K562 (cell line): ENCODE measurements at regions not wholly inside any gene's neighbourhood (a gene's known extent, or its start where the extent isn't known, plus 50 kb on each side); places are given as distances from the start of the nearest gene placed in this dataset.

ENCODE experiments used
- ARNT ChIP-seq, 2 experiments: fragments of 450-650 bp; IDR thresholded peaks; 2 replicates each; pipeline ENCODE4 v1.6.1; 2016; ENCODE audit warnings: mild to moderate bottlenecking in 1 of 2
- BDP1 ChIP-seq: IDR thresholded peaks from 3 replicates; pipeline ENCODE4 v1.6.1; 2011; ENCODE audit not compliant: insufficient read length, insufficient read depth
- CTCF ChIP-seq, 3 experiments: IDR thresholded peaks in 2 of 3; conservative IDR thresholded peaks in 1 of 3; 2 replicates each; pipeline ENCODE4 v1.5.1; 2011 to 2012; ENCODE audit warnings: low read length in 3 of 3, mild to moderate bottlenecking in 3 of 3, control low read depth in 2 of 3, improper control_type of control experiment in 1 of 3, inconsistent platforms in 1 of 3, low read depth in 1 of 3, mixed read lengths in 1 of 3, moderate library complexity in 1 of 3; ENCODE audit not compliant: insufficient read depth in 2 of 3
- ELK1 ChIP-seq: sonication (generic); formaldehyde crosslinking; IDR thresholded peaks from 2 replicates; pipeline ENCODE4 v1.8.1; 2022; ENCODE audit warnings: missing genetic modification reagents
- FOXA1 ChIP-seq: fragments of 450-650 bp; IDR thresholded peaks from 2 replicates; pipeline ENCODE4 v1.6.1; 2016; ENCODE audit warnings: mild to moderate bottlenecking, borderline replicate concordance
- SP1 ChIP-seq: sonication (generic); formaldehyde crosslinking; IDR thresholded peaks from 2 replicates; pipeline ENCODE4 v1.8.1; 2022; ENCODE audit warnings: mild to moderate bottlenecking, missing genetic modification reagents
- TFE3 ChIP-seq: fragments of 450-650 bp; formaldehyde crosslinking; IDR thresholded peaks from 2 replicates; pipeline ENCODE4 v1.4.0; 2020; ENCODE audit warnings: mild to moderate bottlenecking, mixed read lengths
- USF2 ChIP-seq: sonication (generic); formaldehyde crosslinking; IDR thresholded peaks from 2 replicates; pipeline ENCODE4 v1.5.0; 2020; ENCODE audit warnings: missing genetic modification reagents
- ZBTB34 ChIP-seq: fragments of 250-450 bp; sonication (Bioruptor Pico); IDR thresholded peaks from 2 replicates; pipeline ENCODE4 v1.8.0; 2021; ENCODE audit warnings: mild to moderate bottlenecking, moderate library complexity

- TF ChIP-seq ZBTB34 (CRISPR knock-in tag) = no peak
- TF ChIP-seq ELK1 (CRISPR knock-in tag) = no peak
- no peak for TF ChIP-seq CTCF (IDR thresholded peaks at IDR 0.05 in 2 of 3, conservative IDR thresholded peaks at IDR 0.05 in 1 of 3; ENCODE audit: insufficient read depth in 2 of 3, low read depth in 1 of 3, low read length in 3 of 3)
- TF ChIP-seq USF2 (CRISPR knock-in tag) = no peak
- no peak for TF ChIP-seq SP1 (CRISPR knock-in tag)
- TF ChIP-seq FOXA1 = no peak
- TF ChIP-seq BDP1 = no peak
- no peak for TF ChIP-seq TFE3
- no peak for TF ChIP-seq ARNT (IDR thresholded peaks at IDR 0.05)
Observed at GRCh38 chr6:150465610-150466009, 96.8 kb downstream of the IYD start.
